EL (cell line): ENCODE measurements at regions not wholly inside any gene's neighbourhood (a gene's known extent, or its start where the extent isn't known, plus 50 kb on each side); places are given as distances from the start of the nearest gene placed in this dataset.
A peak's percentile ranks its signal among the peaks of the same experiment; 100 is the strongest.
"Not testable (repeated sequence)": the region's sequence is repeated elsewhere in the genome, so short reads cannot be mapped to it uniquely, and the experiment has no call there.

Experiments
- DNase-seq: peaks from one replicate; pipeline ENCODE4 v3.0.0-alpha.2; 2016

- peak; percentile 34 for DNase-seq
These were observed 196.7 kb upstream of the TPRG1 start for GRCh38 chr3:188974856-188975599.

- no peak for DNase-seq
These were observed 196.0 kb upstream of the TPRG1 start for GRCh38 chr3:188975600-188976314.

DNA sequence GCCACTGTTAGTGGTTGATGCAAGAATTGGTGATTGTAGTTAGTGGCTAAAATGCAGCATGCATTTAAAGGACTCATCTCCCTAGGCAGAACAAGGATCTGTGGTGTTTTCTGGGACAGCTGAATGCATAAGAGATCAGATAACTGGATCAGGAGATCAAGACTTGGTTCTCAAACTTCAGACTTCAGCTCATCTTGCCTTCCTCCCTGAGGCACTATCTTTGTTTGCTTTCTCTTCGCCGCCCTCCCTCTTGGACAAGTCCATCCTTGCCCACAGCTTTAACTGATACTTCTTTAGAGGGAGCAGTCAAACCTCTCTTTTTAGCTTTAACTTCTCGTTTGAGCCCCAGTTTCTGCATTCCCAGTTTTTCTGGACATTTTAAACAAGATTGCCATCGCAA lies 195.4 kb upstream of the TPRG1 start:
- no peak for DNase-seq

- peak; percentile 64 for DNase-seq
These were observed 193.2 kb upstream of the TPRG1 start for GRCh38 chr3:188978421-188979171.

DNA sequence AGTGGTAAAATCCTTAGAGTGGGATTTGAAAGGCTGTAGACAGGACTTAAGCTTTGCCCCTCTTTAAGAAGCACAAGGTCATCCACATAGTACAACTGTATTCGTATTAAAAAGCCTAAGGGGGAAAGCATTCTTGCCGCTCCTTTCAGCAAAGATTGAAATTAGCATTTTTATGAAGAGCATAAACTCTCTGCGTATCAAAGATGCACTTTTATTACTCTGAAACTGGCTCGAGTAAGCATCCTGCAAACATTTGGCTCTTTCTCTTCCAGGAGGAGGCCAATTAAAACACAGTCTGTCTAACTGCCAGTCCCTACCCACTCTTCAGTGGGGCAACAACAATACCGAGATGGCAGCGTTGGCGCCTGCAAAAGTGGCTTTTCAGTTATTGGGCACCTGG lies 192.5 kb upstream of the TPRG1 start:
- no peak for DNase-seq

GRCh38 chr3:188979669-188980310 lies 192.0 kb upstream of the TPRG1 start:
- no peak for DNase-seq

DNA sequence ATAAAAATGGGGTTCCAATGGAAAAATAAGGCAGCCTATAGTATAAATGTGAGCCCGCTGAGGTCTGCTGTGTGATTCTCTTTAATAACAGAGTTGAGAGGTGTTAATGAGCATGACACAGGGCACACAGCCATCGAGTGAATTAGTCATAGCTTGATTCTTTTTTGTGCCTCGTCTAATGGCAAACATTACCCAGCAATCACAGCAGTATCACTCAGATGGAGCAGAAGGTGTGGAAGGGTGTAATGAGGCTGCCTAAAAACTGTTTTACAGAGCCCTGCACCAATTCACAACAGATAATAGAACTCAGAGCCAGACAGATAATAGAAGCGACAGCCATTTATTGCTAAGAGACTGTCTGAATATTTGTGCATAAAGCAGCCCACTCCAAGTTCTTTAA lies 178.6 kb upstream of the TPRG1 start:
- no peak for DNase-seq

- peak; percentile 90 for DNase-seq
These were observed 170.2 kb upstream of the TPRG1 start for GRCh38 chr3:189001559-189001958.

GRCh38 chr3:189003410-189003809 lies 168.4 kb upstream of the TPRG1 start:
- DNase-seq: no peak

GRCh38 chr3:189013224-189013888 lies 158.4 kb upstream of the TPRG1 start:
- DNase-seq: no peak

DNA sequence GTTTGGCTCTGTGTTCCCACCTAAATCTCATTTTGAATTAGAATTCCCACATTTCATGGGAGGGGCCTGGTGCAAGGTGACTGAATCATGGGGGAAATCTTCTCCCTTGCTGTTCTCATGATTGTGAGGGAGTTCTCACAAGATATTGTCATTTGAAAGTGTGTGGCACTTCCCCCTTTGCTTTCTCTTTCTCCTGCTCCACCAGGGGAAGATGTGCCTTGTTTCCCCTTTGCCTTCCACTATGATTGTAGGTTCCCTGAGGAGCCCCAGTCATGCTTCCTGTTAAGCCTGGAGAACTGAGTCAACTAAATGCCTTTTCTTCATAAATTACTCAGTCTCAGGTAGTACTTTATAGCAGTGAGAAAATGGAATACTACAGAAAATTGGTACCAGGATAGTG lies 157.2 kb upstream of the TPRG1 start:
- DNase-seq: no peak

GRCh38 chr3:189022576-189023466 lies 148.9 kb upstream of the TPRG1 start:
- DNase-seq: not testable (repeated sequence)

DNA sequence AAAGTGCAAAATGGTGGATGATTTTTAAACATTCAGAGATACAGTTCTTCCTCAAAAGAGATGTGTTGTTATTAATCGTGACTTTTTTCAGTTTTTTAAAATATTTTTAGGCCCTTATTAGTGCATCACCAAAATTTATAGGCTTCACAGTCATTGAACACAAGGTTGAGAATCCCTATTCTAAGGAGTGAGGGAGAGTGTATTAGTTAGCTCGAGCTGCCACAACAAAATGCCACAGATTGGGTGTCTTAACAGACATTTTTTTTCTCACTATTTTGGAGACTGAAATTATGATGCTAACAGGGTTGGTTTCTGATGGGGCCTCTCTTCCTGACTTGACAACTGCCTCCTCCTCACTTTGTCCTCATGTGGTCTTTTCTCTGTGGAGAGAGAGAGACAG lies 145.9 kb upstream of the TPRG1 start:
- no peak for DNase-seq

DNA sequence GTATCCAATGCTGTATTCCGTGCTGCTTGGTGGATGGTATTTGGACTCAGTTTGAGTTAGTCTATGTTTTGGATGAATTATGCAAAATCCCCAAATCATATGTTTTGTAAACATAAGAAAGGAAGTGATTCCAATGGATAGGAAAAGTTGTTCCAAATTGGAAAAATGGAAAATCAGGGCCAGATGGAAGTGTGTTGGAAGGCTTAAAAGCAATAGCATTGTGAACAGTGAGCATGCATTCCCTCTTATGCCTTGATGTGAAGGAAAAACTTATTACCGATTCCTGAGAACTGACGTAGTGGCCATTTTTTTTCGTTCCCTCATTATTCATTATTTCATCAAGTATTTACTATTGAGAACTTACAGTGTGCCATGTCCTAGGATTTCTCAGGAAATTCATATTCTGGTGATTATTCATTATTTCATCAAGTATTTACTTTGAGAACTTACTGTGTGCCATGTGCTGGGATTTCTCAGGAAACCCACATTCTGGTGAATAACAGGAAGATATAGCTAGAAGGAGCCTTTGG lies 144.1 kb upstream of the TPRG1 start:
- DNase-seq: no peak

DNA sequence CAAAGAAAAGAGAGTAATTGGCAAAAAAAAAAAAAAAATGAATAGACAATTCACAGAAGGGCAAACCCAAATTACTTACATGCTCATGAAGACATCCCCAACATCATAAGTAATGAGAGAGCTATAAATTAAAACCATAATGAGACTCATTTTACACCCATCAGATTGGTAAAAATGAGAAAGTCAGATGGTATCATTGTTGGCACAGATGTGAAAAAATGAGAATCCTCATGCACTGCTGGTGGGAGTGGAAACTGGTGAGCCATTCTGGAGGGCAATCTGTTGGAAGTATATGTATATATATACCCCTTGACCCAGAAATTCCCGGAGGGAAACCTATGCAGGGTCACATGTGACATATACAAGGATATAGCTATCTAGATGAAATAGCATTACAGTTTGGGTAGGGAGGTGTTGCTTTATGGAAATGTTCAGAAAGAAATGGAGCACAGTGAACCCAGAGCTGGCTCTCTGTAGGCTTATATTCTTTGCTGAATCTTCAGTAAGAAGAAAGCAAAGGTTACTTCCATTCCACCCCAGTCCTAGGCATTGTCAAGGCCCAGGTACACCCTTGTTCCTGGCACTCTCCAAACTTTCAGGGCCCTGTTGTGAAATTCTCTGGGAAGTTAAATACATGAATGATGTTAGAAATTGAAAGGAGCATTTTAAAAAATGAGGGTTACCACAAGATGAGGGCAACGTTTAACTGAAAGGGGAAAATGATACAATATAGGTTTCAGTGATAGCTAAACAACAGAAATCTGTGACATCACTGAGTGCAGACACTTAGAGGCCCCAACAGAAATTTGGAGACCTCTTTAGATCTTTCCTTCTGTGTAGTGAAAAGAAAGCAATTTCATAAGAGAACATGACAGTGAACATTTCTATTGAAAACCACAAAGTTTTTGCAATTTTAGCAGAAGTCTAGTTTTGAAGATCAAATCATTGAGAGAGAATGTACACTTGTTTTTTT lies 132.7 kb upstream of the TPRG1 start:
- DNase-seq: no peak

DNA sequence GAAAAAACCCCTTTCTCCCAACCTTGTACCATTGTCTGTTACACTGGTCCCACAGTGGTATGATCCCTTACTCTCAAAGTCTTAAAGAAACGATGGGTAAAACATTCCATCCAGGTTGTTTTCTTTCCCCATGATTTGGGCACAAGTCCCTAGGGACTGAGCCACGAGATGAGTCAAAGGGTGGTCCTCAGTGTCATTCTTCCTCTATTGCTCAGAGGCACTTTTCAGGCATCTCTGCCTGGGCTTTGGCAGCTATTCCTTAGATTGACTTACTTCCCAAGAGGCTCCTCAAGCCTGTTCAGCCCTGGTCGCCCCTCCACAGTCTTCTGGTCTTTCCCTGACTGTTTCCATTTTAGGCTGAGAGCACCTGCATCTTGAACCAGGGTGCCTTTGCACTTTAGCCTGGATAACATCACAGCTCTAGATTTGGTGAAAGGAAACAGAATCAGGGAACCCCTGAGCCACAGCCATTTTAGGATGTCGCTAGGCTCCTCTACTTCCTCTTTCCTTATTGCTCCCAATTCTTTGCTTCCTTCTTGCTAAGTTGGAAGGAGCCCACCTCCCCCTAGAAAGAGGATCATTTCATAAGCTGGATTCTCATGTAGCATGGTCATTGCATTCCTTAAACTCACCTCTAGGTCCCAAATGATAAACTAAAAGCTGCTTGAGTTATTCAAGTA lies 131.0 kb upstream of the TPRG1 start:
- peak; percentile 4 for DNase-seq

- peak; percentile 44 for DNase-seq
These were observed 130.2 kb upstream of the TPRG1 start for GRCh38 chr3:189041482-189042090.

DNA sequence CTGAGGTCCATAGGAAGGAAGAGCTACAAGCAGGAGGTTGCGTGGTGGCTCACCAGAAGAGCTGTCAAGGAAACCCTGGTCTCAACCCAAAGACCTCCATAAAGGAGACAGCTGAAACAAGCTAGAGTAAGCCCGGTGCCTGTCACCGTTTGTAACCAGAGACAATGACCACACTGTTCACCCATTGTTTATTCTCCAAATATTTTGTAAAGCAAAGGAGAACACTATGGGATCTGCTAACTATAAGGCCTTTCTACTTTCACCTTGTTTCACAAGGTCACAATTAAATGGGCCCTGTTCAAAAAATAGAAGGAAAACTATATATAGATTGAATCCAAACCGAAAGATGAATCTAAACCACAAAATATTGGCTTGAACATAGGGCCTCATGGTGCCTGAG lies 128.9 kb upstream of the TPRG1 start:
- DNase-seq: no peak
